DMS 273 (cell line): ENCODE measurements at regions not wholly inside any gene's neighbourhood (a gene's known extent, or its start where the extent isn't known, plus 50 kb on each side); places are given as distances from the start of the nearest gene placed in this dataset.

Source experiments
- DNase-seq: peaks from one replicate; lab custom pipeline; 2025; ENCODE audit not compliant: unreplicated experiment; lab: John Stamatoyannopoulos, UW

GRCh38 chr7:113715981-113716856, 202.6 kb downstream of the PPP1R3A start:
- DNase-seq = no peak

GRCh38 chr7:113715262-113715661, 203.5 kb downstream of the PPP1R3A start:
- DNase-seq = no peak

GRCh38 chr7:113710310-113711096, 208.3 kb downstream of the PPP1R3A start:
- DNase-seq = peak; percentile 94

- no peak for DNase-seq
These were observed 213.4 kb downstream of the PPP1R3A start for GRCh38 chr7:113705439-113705838.

GRCh38 chr7:113698556-113699220, 220.1 kb downstream of the PPP1R3A start:
- DNase-seq = peak; percentile 69

GRCh38 chr7:113694149-113694548, 224.7 kb downstream of the PPP1R3A start:
- no peak for DNase-seq

- DNase-seq = no peak
These were observed 234.6 kb downstream of the PPP1R3A start for GRCh38 chr7:113684165-113684564.

- DNase-seq = no peak
These were observed 241.0 kb downstream of the PPP1R3A start for GRCh38 chr7:113677811-113678210.

- DNase-seq = no peak
These were observed 253.9 kb downstream of the PPP1R3A start for GRCh38 chr7:113664867-113665266.

GRCh38 chr7:113659416-113659815, 259.4 kb downstream of the PPP1R3A start:
- DNase-seq = peak; percentile 16

- DNase-seq = no peak
These were observed 261.2 kb downstream of the PPP1R3A start for GRCh38 chr7:113657603-113658002.

- DNase-seq = no peak
These were observed 266.3 kb downstream of the PPP1R3A start for GRCh38 chr7:113652501-113652900.

- no peak for DNase-seq
These were observed 269.3 kb downstream of the PPP1R3A start for GRCh38 chr7:113649556-113649955.

GRCh38 chr7:113639221-113639620, 279.6 kb downstream of the PPP1R3A start:
- no peak for DNase-seq

- no peak for DNase-seq
These were observed 281.9 kb downstream of the PPP1R3A start for GRCh38 chr7:113636727-113637421.

- DNase-seq = no peak
These were observed 283.3 kb downstream of the PPP1R3A start for GRCh38 chr7:113635492-113635891.

- DNase-seq = no peak
These were observed 285.7 kb downstream of the PPP1R3A start for GRCh38 chr7:113633073-113633472.

- no peak for DNase-seq
These were observed 289.6 kb downstream of the PPP1R3A start for GRCh38 chr7:113628948-113629847.

GRCh38 chr7:113625494-113626102, 293.2 kb downstream of the PPP1R3A start:
- no peak for DNase-seq
